ENCODE measurements at regions not wholly inside any gene's neighbourhood (a gene's known extent, or its start where the extent isn't known, plus 50 kb on each side); places are given as distances from the start of the nearest gene placed in this dataset.

DNA sequence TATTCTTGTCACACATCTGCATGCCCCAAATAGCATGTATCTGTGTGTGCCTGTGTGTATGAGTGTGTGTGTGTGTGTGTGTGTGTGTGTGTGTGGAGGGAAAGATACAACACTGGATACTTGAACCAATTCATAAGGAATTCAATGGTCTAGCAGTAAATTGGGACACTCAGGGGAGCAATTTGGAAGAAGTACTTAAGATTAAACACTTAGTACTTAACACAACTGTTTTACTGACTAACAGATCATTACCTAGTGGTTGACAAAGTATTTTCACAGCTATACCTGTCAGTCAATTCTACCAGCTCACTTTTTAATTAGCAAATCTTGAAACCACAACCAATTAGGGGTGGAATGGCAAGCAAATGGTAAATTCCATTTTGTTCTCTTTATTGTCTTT is 1024.1 kb downstream of the TMEM182 start:
- no peak for TF ChIP-seq ZBTB7A (CRISPR knock-in tag; IDR thresholded peaks at IDR 0.05)
- TF ChIP-seq ZNF709 (CRISPR knock-in tag; IDR thresholded peaks at IDR 0.05): no peak
- no peak for TF ChIP-seq SSRP1 (CRISPR knock-in tag; IDR thresholded peaks at IDR 0.05)

Measured in HepG2 (cell line).